Endothelial cell of umbilical vein (primary cell): ENCODE measurements at regions not wholly inside any gene's neighbourhood (a gene's known extent, or its start where the extent isn't known, plus 50 kb on each side); places are given as distances from the start of the nearest gene placed in this dataset.

ENCODE experiments used
- BruUV-seq: library from RNA; stranded (reverse); fragments of 400-500 nt; replicated peaks from 2 replicates; lab custom pipeline; 2021; lab: Mats Ljungman, UMichigan
- CTCF ChIA-PET: fragments of 300-600, 350-600 bp; sonication (Branson Sonifier 250); formaldehyde crosslinking; loops from one replicate; lab custom pipeline; 2021; ENCODE audit warnings: antibody characterized with exemption, inconsistent platforms; lab: Charles Lee
- POLR2A ChIA-PET: fragments of 300-600, 350-600 bp; sonication (Branson Sonifier 250); formaldehyde crosslinking; loops from one replicate; lab custom pipeline; 2021; ENCODE audit warnings: antibody characterized with exemption, inconsistent platforms; lab: Charles Lee
- DNase-seq: peaks from one replicate; pipeline ENCODE4 v3.0.0-alpha.2; 2011; ENCODE audit warnings: low read depth, low spot score
- FAIRE-seq: peaks from 2 replicates; lab custom pipeline; 2011; peaks lifted over from hg19 to GRCh38; lab: Jason Lieb, UNC
- H2AFZ ChIP-seq: 2 replicates; pipeline ENCODE4 v1.6.0; 2012; ENCODE audit warnings: low read depth, low read length, control low read depth, inconsistent platforms
- H3K27ac ChIP-seq: 2 replicates; pipeline ENCODE4 v1.5.1; 2011; ENCODE audit warnings: low read depth, mild to moderate bottlenecking, control low read depth, low read length, moderate library complexity; ENCODE audit not compliant: insufficient read depth
- H3K27me3 ChIP-seq, 2 experiments: 2 replicates each; pipeline versions ENCODE4 v1.6.0 to v1.6.1; 2011; ENCODE audit warnings: low read length in 2 of 2, mixed read lengths in 1 of 2; ENCODE audit not compliant: control insufficient read depth in 2 of 2, insufficient read depth in 2 of 2
- H3K36me3 ChIP-seq, 2 experiments: 2 replicates in 1 of 2; 3 replicates in 1 of 2; pipeline ENCODE4 v1.5.1; 2011; ENCODE audit warnings: low read length in 2 of 2, mild to moderate bottlenecking in 1 of 2, moderate library complexity in 1 of 2; ENCODE audit not compliant: control insufficient read depth in 2 of 2, insufficient read depth in 2 of 2; ENCODE audit errors: extremely low read depth in 1 of 2
- H3K4me1 ChIP-seq: 3 replicates; pipeline ENCODE4 v1.5.1; 2011; ENCODE audit warnings: mild to moderate bottlenecking, low read length; ENCODE audit not compliant: control insufficient read depth, insufficient read depth; ENCODE audit errors: extremely low read depth
- H3K4me2 ChIP-seq: 2 replicates; pipeline ENCODE4 v1.6.1; 2011; ENCODE audit warnings: low read length, control low read depth, mixed read lengths; ENCODE audit not compliant: insufficient read depth
- H3K4me3 ChIP-seq, 3 experiments: fragments of 200-600 bp in 1 of 3; sonication (generic), shearing (Covaris generic) in 1 of 3; replicated peaks in 1 of 3; 2 replicates each; pipeline ENCODE4 v1.5.1; 2011 to 2016; ENCODE audit warnings: control low read depth in 3 of 3, low read length in 3 of 3, mild to moderate bottlenecking in 2 of 3, inconsistent platforms in 1 of 3, low read depth in 1 of 3, moderate library complexity in 1 of 3; ENCODE audit not compliant: insufficient read depth in 1 of 3
- H3K79me2 ChIP-seq: 2 replicates; pipeline ENCODE4 v1.6.0; 2012; ENCODE audit warnings: low read length, inconsistent platforms; ENCODE audit not compliant: control insufficient read depth, insufficient read depth
- H3K9ac ChIP-seq: replicated peaks from 2 replicates; pipeline ENCODE3; 2011; ENCODE audit warnings: low read length, control low read depth; ENCODE audit not compliant: insufficient read depth; ENCODE audit errors: extremely low read depth
- H3K9me1 ChIP-seq: replicated peaks from 3 replicates; pipeline ENCODE4 v1.6.0; 2011; ENCODE audit warnings: mild to moderate bottlenecking, low read length; ENCODE audit not compliant: control insufficient read depth, insufficient read depth; ENCODE audit errors: extremely low read depth
- H3K9me3 ChIP-seq: replicated peaks from 2 replicates; pipeline ENCODE4 v1.5.1; 2012; ENCODE audit warnings: low read length, inconsistent platforms; ENCODE audit not compliant: control insufficient read depth, insufficient read depth
- H4K20me1 ChIP-seq: replicated peaks from 2 replicates; pipeline ENCODE3; 2011; ENCODE audit warnings: mild to moderate bottlenecking, low read length; ENCODE audit not compliant: control insufficient read depth, insufficient read depth; ENCODE audit errors: extremely low read depth
- EZH2 ChIP-seq: IDR thresholded peaks from 2 replicates; pipeline ENCODE4 v1.6.1; 2012; ENCODE audit warnings: borderline replicate concordance, low read depth, mild to moderate bottlenecking, moderate library complexity, low read length, inconsistent platforms; ENCODE audit not compliant: severe bottlenecking
- FOS ChIP-seq: IDR thresholded peaks from 2 replicates; pipeline ENCODE4 v1.6.1; 2011; ENCODE audit warnings: mild to moderate bottlenecking, low read length, moderate library complexity, borderline replicate concordance; ENCODE audit not compliant: insufficient read depth
- GATA2 ChIP-seq: IDR thresholded peaks from 2 replicates; pipeline ENCODE4 v1.7.0; 2011; ENCODE audit warnings: low read depth, mild to moderate bottlenecking, moderate library complexity, mixed read lengths, low read length; ENCODE audit not compliant: insufficient read length, insufficient read depth
- JUN ChIP-seq: IDR thresholded peaks from 2 replicates; pipeline ENCODE4 v1.6.1; 2011; ENCODE audit warnings: borderline replicate concordance, low read depth; ENCODE audit not compliant: insufficient read length, insufficient read depth
- MYC ChIP-seq: IDR thresholded peaks from one replicate; pipeline ENCODE4 v1.6.1; 2011; ENCODE audit warnings: mild to moderate bottlenecking, low read depth, low read length
- POLR2A ChIP-seq: IDR thresholded peaks from 2 replicates; pipeline ENCODE4 v1.6.1; 2012; ENCODE audit warnings: low read depth, mild to moderate bottlenecking, control low read depth, low read length
- POLR2AphosphoS5 ChIP-seq: IDR thresholded peaks from 2 replicates; pipeline ENCODE4 v1.6.1; 2012; ENCODE audit warnings: low read depth, mild to moderate bottlenecking, control low read depth, low read length, moderate library complexity; ENCODE audit not compliant: insufficient read depth
- dilution Hi-C: fragments of 300-500 bp; cut with MboI; formaldehyde crosslinking; loops from one replicate; pipeline ENCODE4 v1.15.0; 2019; ENCODE audit warnings: low sequenced_read_pairs; ENCODE audit not compliant: extremely low pct_ligation_motif_present
- intact Hi-C: fragments of 100-400 bp; cut with micrococcal nuclease; formaldehyde crosslinking; loops from one replicate; pipeline ENCODE4 v1.10.0; 2022
- TF ChIP-seq, protein P1 (sequence below): IDR thresholded peaks from 2 replicates; pipeline ENCODE4 v1.6.1; 2011; ENCODE audit not compliant: insufficient read depth, insufficient read length
- TF ChIP-seq, protein P2 (sequence below), 2 donors: IDR thresholded peaks; 1 replicate in 1 of 2; 2 replicates in 1 of 2; pipeline ENCODE4 v1.5.1; 2011; ENCODE audit warnings: low read length in 2 of 2, mild to moderate bottlenecking in 2 of 2, moderate library complexity in 2 of 2, control low read depth in 1 of 2, inconsistent platforms in 1 of 2, low read depth in 1 of 2; ENCODE audit not compliant: insufficient read depth in 1 of 2; ENCODE audit errors: extremely low read depth in 1 of 2

DNA sequence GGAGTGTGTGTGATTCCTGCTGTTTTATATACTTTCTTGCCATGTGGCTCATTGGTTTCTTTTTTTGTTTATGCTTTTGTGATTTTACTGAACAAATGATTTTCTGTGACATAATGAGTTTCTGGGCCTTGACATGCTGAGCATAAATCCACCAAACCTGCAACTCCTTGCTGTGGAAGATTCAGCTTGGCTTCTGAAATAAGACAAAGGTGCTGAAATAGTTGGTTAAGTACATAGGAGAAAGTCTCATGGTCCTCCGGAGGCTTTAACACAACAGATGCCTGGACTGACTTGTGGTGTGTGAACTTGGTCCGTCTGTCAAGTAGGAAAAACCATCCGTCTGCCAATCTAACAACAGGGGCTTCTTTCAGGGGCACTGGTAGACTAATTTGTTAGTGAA lies 315.3 kb upstream of the CXCR4 start:
- no peaks in the 10 kb centered on the region for H3K27me3 ChIP-seq
- no peaks in the 10 kb centered on the region for H4K20me1 ChIP-seq
- CTCF ChIA-PET: no interaction called here
- no peaks in the 10 kb centered on the region for H3K36me3 ChIP-seq
- POLR2A ChIA-PET: no interaction called here
- no peak overlapping the region for H2AFZ ChIP-seq
- FAIRE-seq (no peak), DNase-seq (no peak)
- dilution Hi-C loops: no loop called here
- H3K4me2 ChIP-seq: no peak overlapping the region
- no peak overlapping the region for H3K4me3 ChIP-seq
- H3K9ac ChIP-seq: no peak overlapping the region
- BruUV-seq: no TSS peak
- H3K9me3 ChIP-seq: no peaks in the 10 kb centered on the region
- no peak overlapping the region for H3K27ac ChIP-seq
- H3K4me1 ChIP-seq: no peaks in the 10 kb centered on the region
- intact Hi-C loops: no loop called here
- H3K79me2 ChIP-seq: no peaks in the 10 kb centered on the region
- no peaks in the 10 kb centered on the region for H3K9me1 ChIP-seq
- TF ChIP-seq FOS (no peak), GATA2 (no peak), MYC (no peak), POLR2A (no peak), EZH2 (no peak), POLR2AphosphoS5 (no peak), JUN (no peak)
- TF ChIP-seq, protein P1, sequence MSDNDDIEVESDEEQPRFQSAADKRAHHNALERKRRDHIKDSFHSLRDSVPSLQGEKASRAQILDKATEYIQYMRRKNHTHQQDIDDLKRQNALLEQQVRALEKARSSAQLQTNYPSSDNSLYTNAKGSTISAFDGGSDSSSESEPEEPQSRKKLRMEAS: no peak
- TF ChIP-seq, protein P2, sequence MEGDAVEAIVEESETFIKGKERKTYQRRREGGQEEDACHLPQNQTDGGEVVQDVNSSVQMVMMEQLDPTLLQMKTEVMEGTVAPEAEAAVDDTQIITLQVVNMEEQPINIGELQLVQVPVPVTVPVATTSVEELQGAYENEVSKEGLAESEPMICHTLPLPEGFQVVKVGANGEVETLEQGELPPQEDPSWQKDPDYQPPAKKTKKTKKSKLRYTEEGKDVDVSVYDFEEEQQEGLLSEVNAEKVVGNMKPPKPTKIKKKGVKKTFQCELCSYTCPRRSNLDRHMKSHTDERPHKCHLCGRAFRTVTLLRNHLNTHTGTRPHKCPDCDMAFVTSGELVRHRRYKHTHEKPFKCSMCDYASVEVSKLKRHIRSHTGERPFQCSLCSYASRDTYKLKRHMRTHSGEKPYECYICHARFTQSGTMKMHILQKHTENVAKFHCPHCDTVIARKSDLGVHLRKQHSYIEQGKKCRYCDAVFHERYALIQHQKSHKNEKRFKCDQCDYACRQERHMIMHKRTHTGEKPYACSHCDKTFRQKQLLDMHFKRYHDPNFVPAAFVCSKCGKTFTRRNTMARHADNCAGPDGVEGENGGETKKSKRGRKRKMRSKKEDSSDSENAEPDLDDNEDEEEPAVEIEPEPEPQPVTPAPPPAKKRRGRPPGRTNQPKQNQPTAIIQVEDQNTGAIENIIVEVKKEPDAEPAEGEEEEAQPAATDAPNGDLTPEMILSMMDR (IDR thresholded peaks at IDR 0.05; ENCODE audit: extremely low read depth in 1 of 2, insufficient read depth in 1 of 2, low read depth in 1 of 2, low read length in 2 of 2): no peak
